ENCODE measurements at regions not wholly inside any gene's neighbourhood (a gene's known extent, or its start where the extent isn't known, plus 50 kb on each side); places are given as distances from the start of the nearest gene placed in this dataset.
"Not testable (repeated sequence)": the region's sequence is repeated elsewhere in the genome, so short reads cannot be mapped to it uniquely, and the experiment has no call there.

DNA sequence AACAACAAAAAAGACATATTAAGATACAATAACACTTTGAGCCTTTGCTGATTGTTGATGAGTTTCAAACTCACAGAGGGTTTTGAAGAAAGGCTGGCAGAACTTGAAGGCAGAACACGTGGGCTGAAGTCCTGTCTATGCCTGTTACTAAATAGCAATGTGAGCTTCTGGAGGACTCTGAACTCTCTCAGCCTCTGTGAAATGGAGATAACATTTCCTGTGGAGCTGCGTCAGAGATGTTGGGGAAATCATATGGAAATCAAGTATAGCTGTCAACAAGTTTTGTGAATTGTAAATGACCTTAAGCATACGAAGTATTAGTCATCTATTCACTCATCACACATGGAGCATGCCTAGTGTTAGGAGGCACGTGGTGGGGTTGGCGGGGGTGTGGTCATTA lies 229.4 kb upstream of the VKORC1L1 start:
- H3K27me3 Mint-ChIP-seq (ENCODE audit: insufficient read depth); H3K4me1 Mint-ChIP-seq (ENCODE audit: low read depth); H3K36me3 Mint-ChIP-seq (ENCODE audit: low read depth); DNase-seq; H3K27ac Mint-ChIP-seq; H3K4me3 Mint-ChIP-seq; H3K9me3 Mint-ChIP-seq: not testable (repeated sequence)

DNA sequence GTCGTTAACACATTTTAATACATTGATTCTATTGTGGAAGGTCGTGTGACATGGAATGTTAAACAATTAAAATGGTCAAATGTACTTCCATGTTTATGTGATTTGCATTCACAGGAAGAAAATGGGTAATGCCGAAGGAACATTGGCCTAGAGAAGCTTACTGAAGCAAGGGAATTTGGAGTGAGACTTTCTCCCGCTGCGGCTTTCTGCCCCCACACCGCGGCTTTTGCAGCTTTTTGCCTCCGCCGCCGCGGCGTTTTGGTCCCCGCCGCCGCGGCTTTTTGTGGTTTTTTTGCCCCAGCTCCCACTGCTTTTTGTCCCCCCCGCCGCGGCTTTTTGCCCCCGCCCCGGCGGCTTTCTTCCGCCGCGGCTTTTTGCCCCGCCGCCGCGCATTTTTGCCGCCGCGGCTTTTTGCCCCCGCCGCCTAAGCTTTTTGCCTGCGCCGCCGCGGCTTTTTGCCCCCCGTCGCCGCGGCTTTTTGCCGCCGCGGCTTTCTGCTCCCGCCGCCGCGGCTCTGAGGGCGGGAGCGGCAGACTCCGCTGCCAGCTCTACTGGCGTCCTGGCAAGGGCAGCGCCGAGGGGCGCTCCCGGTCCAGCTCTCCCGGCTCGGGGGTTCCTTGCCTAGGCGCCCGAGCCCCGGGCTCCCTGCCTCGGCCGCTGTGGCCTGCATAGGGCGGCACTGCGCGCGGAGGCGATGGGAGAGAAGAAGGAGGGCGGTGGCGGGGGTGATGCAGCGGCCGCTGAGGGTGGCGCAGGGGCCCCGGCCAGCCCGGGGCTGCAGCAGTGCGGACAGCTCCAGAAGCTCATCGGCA lies 225.5 kb upstream of the VKORC1L1 start:
- not testable (repeated sequence) for H3K27ac Mint-ChIP-seq
- peaks cover 11% of the 10 kb centered on the region; the same call in 1 of the 2 replicates for H3K36me3 Mint-ChIP-seq (ENCODE audit: low read depth)

DNA sequence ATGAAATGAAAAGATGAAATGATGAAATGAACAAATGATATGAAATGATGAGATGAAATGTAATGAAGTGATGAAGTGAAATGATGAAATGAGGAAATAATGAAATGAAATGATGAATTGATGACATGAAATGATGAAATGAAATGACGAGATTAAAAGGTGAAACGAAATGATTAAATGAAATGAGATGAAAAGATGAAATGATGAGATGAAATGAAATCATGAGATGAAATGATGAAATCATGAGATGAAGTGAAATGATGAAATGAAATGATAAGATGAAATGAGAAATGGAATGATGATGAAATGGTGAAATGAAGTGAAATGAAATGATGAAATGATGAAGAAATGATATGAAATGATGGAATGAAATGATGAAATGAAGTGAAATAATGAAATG lies 221.7 kb upstream of the VKORC1L1 start:
- H3K27ac Mint-ChIP-seq; H3K4me3 Mint-ChIP-seq; DNase-seq; H3K4me1 Mint-ChIP-seq (ENCODE audit: low read depth); H3K9me3 Mint-ChIP-seq; H3K27me3 Mint-ChIP-seq (ENCODE audit: insufficient read depth): not testable (repeated sequence)
- H3K36me3 Mint-ChIP-seq (ENCODE audit: low read depth): peaks cover 11% of the 10 kb centered on the region; the same call in 1 of the 2 replicates

More for the DNA sequence above, 225.5 kb upstream of the VKORC1L1 start:
- H3K27me3 Mint-ChIP-seq (ENCODE audit: insufficient read depth); H3K4me3 Mint-ChIP-seq; DNase-seq; H3K9me3 Mint-ChIP-seq; H3K4me1 Mint-ChIP-seq (ENCODE audit: low read depth): not testable (repeated sequence)

DNA sequence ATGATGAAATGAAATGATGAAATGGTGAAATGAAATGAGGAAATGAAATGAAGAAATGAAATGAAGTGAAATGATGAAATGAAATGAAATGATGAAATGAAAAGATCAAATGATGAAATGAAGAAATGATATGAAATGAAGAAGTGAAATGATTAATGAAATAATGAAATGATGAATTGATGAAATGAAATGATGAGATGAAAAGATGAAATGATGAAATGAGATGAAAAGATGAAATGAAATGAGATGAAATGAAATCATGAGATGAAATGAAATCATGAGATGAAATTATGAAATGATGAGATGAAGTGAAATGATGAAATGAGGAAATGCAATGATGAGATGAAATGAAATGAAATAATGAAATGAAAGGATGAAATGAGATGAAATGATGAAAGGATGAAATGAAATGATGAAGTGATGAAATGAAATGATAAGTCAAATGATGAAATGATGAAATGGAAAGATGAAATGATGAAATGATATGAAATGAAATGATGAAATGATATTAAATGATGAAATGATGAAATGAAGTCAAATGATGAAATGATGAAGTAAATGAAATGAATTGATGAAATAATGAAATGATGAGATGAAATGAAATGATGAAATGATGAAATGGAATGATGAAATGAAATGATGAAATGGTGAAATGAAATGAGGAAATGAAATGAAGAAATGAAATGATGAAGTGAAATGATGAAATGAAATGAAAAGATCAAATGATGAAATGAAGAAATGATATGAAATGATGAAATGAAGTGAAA lies 220.9 kb upstream of the VKORC1L1 start:
- peaks cover 11% of the 10 kb centered on the region; the same call in 1 of the 2 replicates for H3K36me3 Mint-ChIP-seq (ENCODE audit: low read depth)
- not testable (repeated sequence) for H3K27me3 Mint-ChIP-seq (ENCODE audit: insufficient read depth); H3K4me1 Mint-ChIP-seq (ENCODE audit: low read depth); H3K27ac Mint-ChIP-seq; H3K9me3 Mint-ChIP-seq; DNase-seq; H3K4me3 Mint-ChIP-seq

DNA sequence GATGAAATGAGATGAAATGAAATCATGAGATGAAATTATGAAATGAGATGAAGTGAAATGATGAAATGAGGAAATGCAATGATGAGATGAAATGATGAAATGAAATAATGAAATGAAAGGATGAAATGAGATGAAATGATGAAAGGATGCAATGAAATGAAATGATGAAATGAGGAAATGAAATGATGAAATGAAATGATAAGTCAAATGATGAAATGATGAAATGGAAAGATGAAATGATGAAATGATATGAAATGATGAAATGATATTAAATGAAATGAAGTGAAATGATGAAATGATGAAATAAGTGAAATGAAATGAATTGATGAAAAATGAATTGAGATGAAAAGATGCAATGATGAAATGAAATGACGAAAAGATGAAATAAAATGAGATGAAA lies 220.2 kb upstream of the VKORC1L1 start:
- not testable (repeated sequence) for H3K27me3 Mint-ChIP-seq (ENCODE audit: insufficient read depth); H3K9me3 Mint-ChIP-seq; DNase-seq; H3K4me3 Mint-ChIP-seq; H3K27ac Mint-ChIP-seq; H3K4me1 Mint-ChIP-seq (ENCODE audit: low read depth)
- H3K36me3 Mint-ChIP-seq (ENCODE audit: low read depth): peaks cover 11% of the 10 kb centered on the region; the same call in 1 of the 2 replicates

DNA sequence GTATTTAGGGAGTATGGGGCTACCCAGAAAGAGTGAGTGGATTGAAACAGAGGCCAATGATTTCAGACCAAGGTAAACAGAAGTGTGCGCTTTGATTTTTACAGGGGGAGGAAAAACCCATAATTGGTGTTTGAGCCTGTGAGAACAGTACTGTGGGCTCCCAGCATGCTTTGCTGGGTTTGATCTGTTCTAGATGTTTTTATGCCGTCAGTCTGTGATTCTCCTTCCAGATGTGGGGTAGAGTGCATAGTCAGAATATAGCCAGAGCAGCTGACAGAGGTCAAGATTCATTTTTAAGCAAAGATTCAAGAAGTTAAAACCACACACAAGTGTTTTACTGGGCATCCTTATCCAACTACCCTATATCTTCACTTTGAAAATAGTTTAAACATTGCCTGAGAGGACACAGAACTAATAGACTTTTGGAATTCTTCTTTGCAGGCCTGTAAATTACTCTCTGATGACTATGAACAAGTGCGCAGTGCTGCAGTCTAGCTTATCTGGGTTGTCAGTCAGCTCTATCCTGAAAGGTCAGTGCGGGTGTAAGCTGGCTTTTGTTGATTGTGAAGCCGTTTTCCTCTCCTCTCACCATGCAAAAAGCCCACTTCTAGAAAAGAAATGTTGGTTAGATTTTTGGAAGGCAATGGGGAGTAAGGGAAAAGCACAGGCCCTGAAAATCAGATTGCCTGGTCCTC lies 216.2 kb upstream of the VKORC1L1 start:
- H3K4me1 Mint-ChIP-seq (ENCODE audit: low read depth); H3K27ac Mint-ChIP-seq; H3K4me3 Mint-ChIP-seq; H3K27me3 Mint-ChIP-seq (ENCODE audit: insufficient read depth); DNase-seq; H3K36me3 Mint-ChIP-seq (ENCODE audit: low read depth); H3K9me3 Mint-ChIP-seq: not testable (repeated sequence)

DNA sequence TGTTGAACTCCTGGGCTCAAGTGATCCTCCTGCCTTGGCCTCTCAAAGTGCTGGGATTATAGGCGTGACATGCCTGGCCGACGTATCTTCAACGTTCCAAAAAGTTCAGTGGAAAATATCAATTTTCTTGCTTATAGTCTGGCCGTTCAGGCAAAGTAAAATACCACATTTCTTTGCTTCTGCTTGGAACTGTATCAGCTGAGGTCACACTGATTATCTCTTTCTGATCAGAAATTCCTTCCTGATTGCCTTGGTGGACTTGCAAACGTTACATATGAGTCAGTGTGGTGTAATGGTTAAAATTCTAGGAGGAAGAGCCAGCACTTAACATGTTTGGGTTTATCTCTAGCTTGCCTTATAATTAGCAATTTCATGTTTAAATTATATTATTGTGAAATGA lies 189.5 kb upstream of the VKORC1L1 start:
- H3K36me3 Mint-ChIP-seq (ENCODE audit: low read depth); H3K9me3 Mint-ChIP-seq; H3K4me1 Mint-ChIP-seq (ENCODE audit: low read depth); H3K27me3 Mint-ChIP-seq (ENCODE audit: insufficient read depth); H3K27ac Mint-ChIP-seq; H3K4me3 Mint-ChIP-seq: not testable (repeated sequence)
- peak; percentile 61 for DNase-seq

DNA sequence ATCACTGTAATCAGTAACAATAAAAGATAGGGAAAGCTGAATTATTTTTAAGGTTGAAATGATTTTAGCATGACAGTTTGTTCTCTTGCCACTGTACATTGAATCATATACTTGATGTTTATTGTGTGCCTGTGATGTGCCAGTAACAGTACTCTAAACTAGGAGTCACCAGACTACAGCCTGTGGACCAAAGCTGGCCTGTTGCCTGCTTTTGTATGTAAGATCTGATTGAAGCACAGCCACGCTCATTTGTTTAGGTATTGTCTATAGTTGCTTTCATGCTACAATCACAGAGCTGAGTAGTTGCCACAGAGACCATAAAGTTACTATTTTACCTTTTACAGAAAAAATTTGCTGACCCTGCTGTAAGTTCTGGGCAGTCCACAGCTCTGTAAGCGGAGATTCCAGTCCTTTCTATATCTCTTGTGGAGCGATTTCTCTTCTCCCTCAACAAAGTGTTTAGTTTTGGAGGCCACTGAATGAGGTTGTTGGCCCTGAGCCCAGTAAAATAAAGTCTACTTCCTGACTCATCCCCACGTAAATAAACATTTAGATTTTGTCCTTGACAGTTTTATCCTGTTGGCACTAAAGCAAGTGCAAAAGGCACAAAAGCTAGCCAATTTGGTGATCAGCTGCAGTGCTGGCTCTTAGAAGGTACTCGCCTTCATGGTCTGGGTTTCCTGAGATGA lies 173.7 kb upstream of the VKORC1L1 start:
- peaks cover 12% of the 10 kb centered on the region for H3K4me1 Mint-ChIP-seq (ENCODE audit: low read depth)
- not testable (repeated sequence) for H3K4me3 Mint-ChIP-seq; H3K9me3 Mint-ChIP-seq; H3K36me3 Mint-ChIP-seq (ENCODE audit: low read depth); H3K27ac Mint-ChIP-seq; DNase-seq; H3K27me3 Mint-ChIP-seq (ENCODE audit: insufficient read depth)

DNA sequence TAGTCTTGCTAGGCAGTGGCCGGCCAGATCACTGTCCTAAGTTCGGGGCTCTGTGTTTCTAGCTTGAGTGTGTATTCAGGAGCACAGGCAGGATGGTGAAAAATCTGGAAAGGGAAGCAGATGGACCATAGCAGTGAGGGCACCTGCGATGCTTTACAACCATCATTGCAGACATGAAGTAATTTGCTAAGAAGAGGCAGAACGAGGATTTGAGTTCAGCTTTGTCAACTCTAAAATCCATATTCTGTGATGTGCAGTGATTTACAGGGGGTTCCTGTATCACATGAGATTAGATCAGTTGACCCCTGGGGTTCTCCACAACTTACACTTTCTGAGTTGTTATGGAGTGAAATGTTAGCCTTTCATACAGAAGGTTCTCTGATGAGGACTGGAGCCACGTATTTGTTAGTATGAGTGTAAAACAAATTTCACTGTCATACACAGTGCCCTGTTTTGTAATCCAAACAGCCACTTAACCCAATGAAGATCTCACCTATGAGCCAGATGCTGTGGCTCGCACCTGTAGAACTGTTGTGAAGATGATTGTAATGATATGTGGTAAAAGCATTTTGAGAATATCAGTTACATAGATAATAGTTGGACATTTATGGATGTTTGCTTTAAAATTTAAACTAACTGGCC lies 173.0 kb upstream of the VKORC1L1 start:
- not testable (repeated sequence) for H3K9me3 Mint-ChIP-seq; H3K27ac Mint-ChIP-seq; H3K36me3 Mint-ChIP-seq (ENCODE audit: low read depth); H3K27me3 Mint-ChIP-seq (ENCODE audit: insufficient read depth); DNase-seq; H3K4me3 Mint-ChIP-seq
- H3K4me1 Mint-ChIP-seq (ENCODE audit: low read depth): peaks cover 12% of the 10 kb centered on the region

DNA sequence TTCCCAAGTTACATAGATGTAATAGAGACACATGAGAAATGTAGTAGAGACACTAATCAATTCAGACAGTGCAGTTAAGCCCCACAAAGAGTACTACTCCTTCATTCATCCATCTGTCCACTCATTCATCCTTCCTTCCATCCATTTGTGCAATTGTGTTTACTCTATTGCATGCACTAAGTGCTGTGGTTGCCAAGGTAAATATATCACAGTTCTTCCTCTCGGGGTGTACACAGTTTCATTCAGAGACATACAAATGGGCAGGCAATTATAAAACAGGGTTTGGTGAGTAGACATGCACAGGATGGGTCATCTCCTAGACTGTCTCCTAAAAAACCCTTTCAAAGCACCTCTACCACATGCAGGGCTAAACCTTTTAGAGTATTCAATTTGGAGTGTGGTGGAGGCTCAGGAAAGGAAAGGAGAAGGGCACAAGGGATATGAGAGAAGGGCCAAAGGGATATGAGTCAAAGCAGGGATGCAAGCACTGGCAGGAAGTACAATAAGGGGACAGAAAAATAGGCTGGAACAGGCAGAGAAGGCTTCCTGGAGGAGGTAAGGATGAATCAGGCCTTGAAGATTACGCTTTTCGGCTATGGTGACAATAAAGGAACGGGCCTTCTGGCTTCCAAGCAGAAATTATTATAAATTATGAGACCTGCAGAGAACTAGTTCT lies 153.6 kb upstream of the VKORC1L1 start:
- not testable (repeated sequence) for H3K4me1 Mint-ChIP-seq (ENCODE audit: low read depth); H3K36me3 Mint-ChIP-seq (ENCODE audit: low read depth); H3K27me3 Mint-ChIP-seq (ENCODE audit: insufficient read depth); DNase-seq; H3K27ac Mint-ChIP-seq; H3K4me3 Mint-ChIP-seq; H3K9me3 Mint-ChIP-seq

Measured in HFFc6 (cell line).